Activated CD8-positive, alpha-beta T cell treated with anti-CD3 and anti-CD28 coated beads for 36 hours (primary cell): ENCODE measurements at regions not wholly inside any gene's neighbourhood (a gene's known extent, or its start where the extent isn't known, plus 50 kb on each side); places are given as distances from the start of the nearest gene placed in this dataset.

Experiments used
- ATAC-seq: fragments of 200-7000 bp; cut with Tn5 transposase; one replicate; pipeline ENCODE4 v1.10.0; 2021; ENCODE audit warnings: mild to moderate bottlenecking, moderate library complexity
- CTCF ChIA-PET: fragments of 350-600 bp; sonication (Branson Sonifier 250); formaldehyde crosslinking; loops from one replicate; lab custom pipeline; 2021; ENCODE audit warnings: antibody characterized with exemption; lab: Charles Lee
- POLR2A ChIA-PET: fragments of 350-600 bp; sonication (Branson Sonifier 250); formaldehyde crosslinking; loops from one replicate; lab custom pipeline; 2021; ENCODE audit warnings: antibody characterized with exemption; lab: Charles Lee
- DNase-seq: peaks from one replicate; pipeline ENCODE4 v3.0.0-alpha.2; 2020
- H3K27ac Mint-ChIP-seq: one replicate; pipeline ENCODE4 v1.8.0; 2021; ENCODE audit warnings: mild to moderate bottlenecking, mixed read lengths
- H3K27me3 Mint-ChIP-seq: one replicate; pipeline ENCODE4 v1.8.0; 2021; ENCODE audit warnings: mixed read lengths
- H3K36me3 Mint-ChIP-seq: one replicate; pipeline ENCODE4 v1.8.0; 2021; ENCODE audit warnings: low read depth, mixed read lengths
- H3K4me1 Mint-ChIP-seq: one replicate; pipeline ENCODE4 v1.8.0; 2021; ENCODE audit warnings: low read depth, mixed read lengths
- H3K4me3 Mint-ChIP-seq: one replicate; pipeline ENCODE4 v1.8.0; 2021; ENCODE audit warnings: mild to moderate bottlenecking, moderate library complexity, mixed read lengths
- H3K9me3 Mint-ChIP-seq: one replicate; pipeline ENCODE4 v1.8.0; 2021; ENCODE audit warnings: mixed read lengths
- CTCF ChIP-seq: fragments of 200-600 bp; IDR thresholded peaks from one replicate; pipeline ENCODE4 v1.8.0; 2022; ENCODE audit warnings: antibody characterized with exemption, mild to moderate bottlenecking
- intact Hi-C: fragments of 100-400 bp; cut with micrococcal nuclease; formaldehyde crosslinking; loops from one replicate; pipeline ENCODE4 v1.10.0; 2022

- peaks cover 3% of the 10 kb centered on the region for H3K27me3 Mint-ChIP-seq
- ATAC-seq (no peak), DNase-seq (no peak)
- POLR2A ChIA-PET, result no interaction called here
- H3K4me1 Mint-ChIP-seq, result peaks cover 9% of the 10 kb centered on the region
- intact Hi-C loops, result no loop called here
- H3K9me3 Mint-ChIP-seq, result no peaks in the 10 kb centered on the region
- CTCF ChIA-PET, result interaction anchor here (1.2 to 3.6 kb wide), 6 partner anchors 9 to 421 kb away, joined by 3 to 12 read pairs (median 4); no protein-coding TSS in a partner anchor
- no peak for TF ChIP-seq CTCF
- H3K27ac Mint-ChIP-seq, result no peak overlapping the region
- no peak overlapping the region for H3K4me3 Mint-ChIP-seq
- H3K36me3 Mint-ChIP-seq, result no peaks in the 10 kb centered on the region
Measured at GRCh38 chr11:45348729-45349128, 62.6 kb upstream of the SYT13 start.

GRCh38 chr11:45347348-45348082 lies 61.4 kb upstream of the SYT13 start:
- intact Hi-C loops, result no loop called here
- ChIA-PET POLR2A (no interaction called here), CTCF (interaction anchor here (1.7 to 3.6 kb wide), 2 partner anchors 15 to 24 kb away, joined by 4 to 12 read pairs; no protein-coding TSS in a partner anchor)
- DNase-seq, result peak; percentile 16
- Mint-ChIP-seq H3K4me3 (no peak overlapping the region), H3K4me1 (peaks cover 9% of the 10 kb centered on the region), H3K9me3 (no peaks in the 10 kb centered on the region), H3K36me3 (no peaks in the 10 kb centered on the region), H3K27ac (no peak overlapping the region), H3K27me3 (peaks cover 5% of the 10 kb centered on the region)
- ATAC-seq, result no peak
- no peak for TF ChIP-seq CTCF

DNA sequence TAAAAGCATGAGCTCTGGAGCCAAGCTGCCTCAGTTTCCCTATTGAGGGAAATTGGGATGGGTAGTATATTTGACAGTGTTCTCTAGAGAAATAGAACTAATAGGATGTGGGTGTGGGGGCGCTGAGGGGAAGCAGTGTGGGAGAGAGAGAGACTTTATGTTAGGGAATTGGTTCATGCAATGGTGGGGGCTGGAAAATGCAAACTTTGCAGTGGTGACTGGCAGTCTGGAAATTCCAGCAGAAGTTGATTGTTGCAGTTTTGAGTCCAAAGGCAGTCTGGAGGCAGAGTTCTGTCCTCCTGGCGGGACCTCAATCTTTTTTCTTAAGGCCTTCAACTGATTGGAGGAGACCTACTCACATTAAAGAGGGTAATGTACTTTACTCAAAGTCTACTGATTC lies 59.4 kb upstream of the SYT13 start:
- H3K4me3 Mint-ChIP-seq, result no peak overlapping the region
- ChIA-PET CTCF (no interaction called here), POLR2A (no interaction called here)
- no peak for DNase-seq
- H3K27me3 Mint-ChIP-seq, result peaks cover 10% of the 10 kb centered on the region
- no peak for ATAC-seq
- no peaks in the 10 kb centered on the region for H3K9me3 Mint-ChIP-seq
- TF ChIP-seq CTCF, result no peak
- intact Hi-C loops, result no loop called here
- H3K4me1 Mint-ChIP-seq, result peaks cover 4% of the 10 kb centered on the region
- no peak overlapping the region for H3K27ac Mint-ChIP-seq
- no peaks in the 10 kb centered on the region for H3K36me3 Mint-ChIP-seq

DNA sequence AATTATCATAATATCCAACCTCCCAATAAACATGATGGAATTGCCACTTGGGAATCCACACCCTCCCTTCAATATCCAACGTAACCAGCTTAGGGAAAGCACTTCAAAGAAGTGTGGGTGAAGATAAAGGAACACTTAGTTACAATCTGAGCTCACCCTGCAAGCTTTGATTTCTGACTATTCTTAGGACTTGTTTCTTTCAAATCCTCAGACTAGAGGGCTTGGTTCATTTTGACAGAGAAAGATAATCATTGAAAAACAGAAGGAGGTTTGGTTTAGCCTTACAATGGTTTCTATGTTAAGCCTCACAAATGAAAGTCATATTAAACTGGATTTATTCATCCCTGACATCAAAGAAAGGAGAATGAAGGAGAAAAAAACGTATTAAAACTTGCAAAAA lies 57.9 kb upstream of the SYT13 start:
- ChIA-PET POLR2A (no interaction called here), CTCF (interaction anchor here (1.1 kb wide), 1 partner anchor 239 kb away, joined by 3 read pairs; no protein-coding TSS in a partner anchor)
- no peak overlapping the region for H3K27ac Mint-ChIP-seq
- H3K36me3 Mint-ChIP-seq, result no peaks in the 10 kb centered on the region
- ATAC-seq (no peak), DNase-seq (no peak)
- no peaks in the 10 kb centered on the region for H3K9me3 Mint-ChIP-seq
- no peak for TF ChIP-seq CTCF
- peaks cover 13% of the 10 kb centered on the region for H3K4me1 Mint-ChIP-seq
- H3K27me3 Mint-ChIP-seq, result peaks cover 10% of the 10 kb centered on the region
- no peak overlapping the region for H3K4me3 Mint-ChIP-seq
- intact Hi-C loops, result loop anchor here (5.0 kb wide), 1 partner anchor 428 kb away; no protein-coding TSS in a partner anchor

DNA sequence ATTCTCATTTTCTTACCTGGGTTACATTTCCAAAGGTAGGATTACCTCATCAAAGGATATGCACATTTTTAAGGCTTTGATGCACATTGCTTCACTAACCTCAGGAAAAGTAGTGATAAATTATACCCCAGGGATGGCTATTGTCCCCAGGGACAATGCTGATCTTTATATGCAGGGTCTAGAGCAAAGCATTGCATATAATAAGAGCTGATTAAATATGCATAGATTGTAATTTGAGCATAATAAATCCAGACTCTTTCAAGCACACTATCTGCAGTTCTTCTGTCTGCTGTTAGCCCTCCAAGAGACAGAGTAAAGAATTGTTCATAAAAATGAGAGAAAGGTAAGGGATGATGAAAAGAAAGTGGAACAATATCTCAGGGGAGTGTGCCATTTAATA lies 57.3 kb upstream of the SYT13 start:
- Mint-ChIP-seq H3K36me3 (no peaks in the 10 kb centered on the region), H3K9me3 (no peaks in the 10 kb centered on the region), H3K27ac (no peak overlapping the region), H3K27me3 (peaks cover 10% of the 10 kb centered on the region), H3K4me1 (peaks cover 13% of the 10 kb centered on the region), H3K4me3 (no peak overlapping the region)
- intact Hi-C loops, result loop anchor here (5.0 kb wide), 1 partner anchor 429 kb away; no protein-coding TSS in a partner anchor
- ChIA-PET POLR2A (no interaction called here), CTCF (no interaction called here)
- ATAC-seq, result no peak
- no peak for TF ChIP-seq CTCF
- no peak for DNase-seq
